HK-2 (cell line): ENCODE measurements at regions not wholly inside any gene's neighbourhood (a gene's known extent, or its start where the extent isn't known, plus 50 kb on each side); places are given as distances from the start of the nearest gene placed in this dataset.
"Not testable (repeated sequence)": the region's sequence is repeated elsewhere in the genome, so short reads cannot be mapped to it uniquely, and the experiment has no call there.

Experiments
- DNase-seq: peaks from one replicate; pipeline ENCODE4 v3.0.0-alpha.2; 2018; ENCODE audit not compliant: unreplicated experiment

DNA sequence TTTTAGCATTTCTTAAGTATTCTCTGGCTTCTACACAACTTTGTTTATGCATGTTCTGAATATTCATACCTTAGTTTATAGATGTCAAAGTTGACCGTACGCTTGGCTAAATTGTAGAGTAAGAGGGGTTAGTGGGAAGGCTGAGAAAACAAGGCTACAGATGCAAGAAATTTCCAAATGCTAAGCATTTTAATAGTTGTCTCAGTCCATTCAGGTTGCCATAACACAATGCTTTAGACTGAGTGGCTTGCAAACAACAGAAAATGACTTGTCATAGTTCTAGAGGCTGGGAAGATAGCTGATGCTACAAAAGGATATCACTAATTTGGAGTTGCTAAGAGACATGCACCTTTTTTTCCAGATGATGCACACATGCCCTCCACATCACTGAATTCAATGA is 53.0 kb upstream of the C1QTNF3 start:
- DNase-seq, result not testable (repeated sequence)

DNA sequence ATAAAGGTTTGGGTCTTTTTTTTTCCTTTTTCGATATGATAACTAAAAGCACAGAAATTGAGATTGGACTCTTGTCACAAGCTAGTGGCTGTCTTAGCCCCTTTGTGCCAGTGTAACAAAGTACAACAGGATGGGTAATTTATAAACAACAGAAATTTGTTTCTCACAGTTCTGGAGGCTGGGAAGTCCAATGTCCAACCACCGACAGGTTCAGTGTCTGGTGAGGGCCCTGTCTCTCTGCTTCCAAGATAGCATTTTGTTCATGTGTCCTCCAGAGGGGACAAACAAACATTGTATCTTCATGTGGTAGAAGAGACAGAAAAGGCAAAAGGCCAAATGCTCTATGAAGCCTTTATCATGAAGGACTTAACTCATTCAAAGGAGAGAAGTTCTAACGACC is 56.9 kb upstream of the C1QTNF3 start:
- DNase-seq, result not testable (repeated sequence)

DNA sequence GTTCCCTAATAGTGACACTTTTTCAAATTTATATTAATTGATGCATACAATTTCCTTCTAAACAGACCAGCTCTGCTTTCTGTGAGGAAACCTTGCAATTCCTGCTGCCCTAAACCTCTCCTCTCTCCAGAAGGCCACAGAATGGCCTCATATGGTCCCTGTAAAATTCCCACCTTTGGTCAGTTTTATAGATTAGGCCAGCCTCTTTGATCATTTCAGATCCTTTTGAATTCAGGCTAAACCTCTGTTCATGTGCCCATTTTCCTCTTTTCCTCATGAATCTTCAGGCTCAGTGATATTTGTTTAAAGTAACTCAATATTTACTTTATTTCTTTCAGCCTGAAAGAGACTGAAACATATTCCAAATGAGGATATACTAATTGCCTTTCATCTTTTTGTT is 58.6 kb upstream of the C1QTNF3 start:
- not testable (repeated sequence) for DNase-seq

DNA sequence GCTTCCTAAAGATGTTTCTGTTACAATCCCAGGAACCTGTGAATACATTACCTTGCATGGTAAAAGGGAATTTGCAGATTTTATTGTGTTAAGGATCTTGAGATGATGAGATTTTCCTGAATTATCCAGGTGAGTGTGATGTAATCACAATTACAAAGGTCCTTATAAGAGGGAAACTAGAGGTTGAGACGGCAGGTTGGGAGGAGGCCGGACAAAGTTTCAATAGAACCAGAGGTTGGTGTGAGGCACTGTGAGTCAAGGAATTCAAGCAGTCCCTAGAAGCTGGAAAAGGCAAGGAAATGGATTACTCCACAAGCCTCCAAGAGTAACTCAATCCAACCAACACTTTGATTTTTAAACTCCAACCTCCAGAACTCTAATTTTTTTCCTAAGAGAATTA is 65.9 kb upstream of the C1QTNF3 start:
- DNase-seq, result not testable (repeated sequence)

DNA sequence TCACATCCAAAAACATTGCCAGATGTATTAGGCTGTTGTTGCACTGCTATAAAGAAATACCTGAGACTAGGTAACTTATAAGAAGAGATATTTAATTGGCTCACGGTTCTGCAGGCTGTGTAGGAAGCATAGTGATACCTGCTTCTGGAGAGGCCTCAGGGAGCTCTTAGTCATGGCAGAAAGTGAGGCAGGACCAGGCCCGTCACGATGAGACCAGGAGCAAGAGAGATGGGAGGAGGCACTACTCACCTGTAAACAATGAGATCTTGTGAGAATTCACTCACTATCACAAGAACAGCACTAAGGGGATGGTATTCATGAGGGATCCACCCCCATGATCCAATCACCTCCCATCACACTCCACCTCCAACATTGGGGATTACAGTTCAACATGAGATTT is 81.3 kb upstream of the C1QTNF3 start:
- DNase-seq, result not testable (repeated sequence)

DNA sequence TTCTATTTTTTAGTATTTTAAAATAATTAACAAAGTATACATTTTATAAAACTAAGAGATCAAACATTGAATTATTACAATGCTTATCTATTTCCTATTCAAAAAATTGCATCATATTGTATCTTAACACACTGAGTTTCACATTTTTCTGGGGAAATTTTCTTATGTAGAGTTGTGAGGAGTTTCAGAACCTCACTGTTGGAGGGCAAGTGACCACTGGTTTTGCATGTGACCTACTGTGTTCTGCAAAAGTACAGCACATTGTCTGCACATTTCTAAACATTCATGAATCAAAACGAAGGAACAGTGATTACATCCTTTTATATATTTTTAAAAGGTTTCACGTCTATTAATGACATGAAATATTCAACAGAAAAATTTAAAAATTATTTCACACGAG is 82.3 kb upstream of the C1QTNF3 start:
- not testable (repeated sequence) for DNase-seq

DNA sequence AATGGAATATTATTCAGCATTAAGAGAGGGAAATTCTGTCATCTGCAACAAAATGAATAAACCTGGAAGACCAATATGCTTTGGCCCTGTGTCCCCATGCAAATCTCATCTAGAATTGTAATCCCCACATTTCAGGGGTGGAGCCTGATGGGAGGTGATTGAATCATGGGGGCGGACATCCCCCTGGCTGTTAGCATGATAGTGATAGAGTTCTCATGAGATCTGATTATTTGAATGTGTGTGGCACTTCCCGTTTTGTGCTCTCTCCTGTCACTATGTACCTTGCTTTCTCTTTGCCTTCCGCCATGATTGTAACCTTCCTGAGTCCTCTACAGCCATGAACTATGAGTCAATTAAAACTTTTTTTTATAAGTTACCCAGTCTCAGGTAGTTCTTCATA is 83.7 kb upstream of the C1QTNF3 start:
- not testable (repeated sequence) for DNase-seq

DNA sequence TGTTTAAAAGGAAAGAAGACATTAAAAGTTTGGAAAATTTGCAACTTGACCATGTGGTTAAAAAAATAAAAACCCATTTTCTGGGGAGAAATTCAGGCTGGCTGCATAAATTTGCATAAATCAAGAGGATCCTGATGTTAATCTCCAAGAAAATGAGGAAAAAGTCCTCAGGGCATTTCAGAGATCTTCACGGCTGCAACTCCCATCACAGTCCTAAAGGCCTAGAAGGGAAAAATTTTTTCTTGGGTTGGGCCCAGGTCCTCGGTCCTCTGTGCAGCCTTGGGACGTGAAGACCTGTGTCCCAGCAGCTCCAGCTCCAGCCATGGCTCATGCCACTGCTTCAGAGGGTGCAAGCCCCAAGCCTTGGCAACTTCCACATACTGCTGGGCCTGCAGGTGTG is 84.8 kb upstream of the C1QTNF3 start:
- not testable (repeated sequence) for DNase-seq

DNA sequence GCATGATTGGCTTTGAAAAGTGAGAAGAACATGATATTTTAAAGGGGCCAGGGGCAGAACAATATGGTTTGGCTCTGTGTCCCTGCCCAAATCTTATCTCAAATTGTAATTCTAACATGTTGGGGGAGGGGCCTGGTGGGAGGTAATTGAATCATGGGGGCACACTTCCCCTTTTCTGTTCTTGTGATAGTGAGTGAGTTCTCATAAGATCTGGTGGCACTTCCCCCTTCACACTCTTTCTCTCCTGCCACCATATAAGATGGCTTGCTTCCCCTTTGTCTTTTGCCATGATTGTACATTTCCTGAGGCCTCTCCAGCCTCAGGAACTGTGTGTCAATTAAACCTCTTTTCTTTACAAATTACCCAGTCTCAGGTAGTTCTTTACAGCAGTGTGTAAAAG is 85.9 kb upstream of the C1QTNF3 start:
- not testable (repeated sequence) for DNase-seq

DNA sequence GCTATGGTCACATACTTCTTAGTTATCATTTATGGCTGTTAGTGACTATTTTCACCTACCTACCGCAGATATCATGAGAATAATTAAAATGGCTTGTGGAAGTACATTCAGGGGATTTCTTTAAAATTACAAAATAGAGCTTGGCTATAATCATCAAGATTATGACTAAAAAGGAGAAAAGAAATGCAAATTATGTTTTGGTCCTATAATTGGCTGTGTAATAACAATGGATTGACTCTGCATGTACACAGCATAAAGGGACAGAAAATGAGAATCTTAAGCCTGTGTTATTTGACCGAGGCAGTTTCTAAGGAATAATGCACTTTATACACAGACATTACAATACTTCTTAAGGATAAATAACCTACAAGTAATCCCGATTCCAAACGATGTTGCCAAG is 112.0 kb upstream of the C1QTNF3 start:
- not testable (repeated sequence) for DNase-seq

DNA sequence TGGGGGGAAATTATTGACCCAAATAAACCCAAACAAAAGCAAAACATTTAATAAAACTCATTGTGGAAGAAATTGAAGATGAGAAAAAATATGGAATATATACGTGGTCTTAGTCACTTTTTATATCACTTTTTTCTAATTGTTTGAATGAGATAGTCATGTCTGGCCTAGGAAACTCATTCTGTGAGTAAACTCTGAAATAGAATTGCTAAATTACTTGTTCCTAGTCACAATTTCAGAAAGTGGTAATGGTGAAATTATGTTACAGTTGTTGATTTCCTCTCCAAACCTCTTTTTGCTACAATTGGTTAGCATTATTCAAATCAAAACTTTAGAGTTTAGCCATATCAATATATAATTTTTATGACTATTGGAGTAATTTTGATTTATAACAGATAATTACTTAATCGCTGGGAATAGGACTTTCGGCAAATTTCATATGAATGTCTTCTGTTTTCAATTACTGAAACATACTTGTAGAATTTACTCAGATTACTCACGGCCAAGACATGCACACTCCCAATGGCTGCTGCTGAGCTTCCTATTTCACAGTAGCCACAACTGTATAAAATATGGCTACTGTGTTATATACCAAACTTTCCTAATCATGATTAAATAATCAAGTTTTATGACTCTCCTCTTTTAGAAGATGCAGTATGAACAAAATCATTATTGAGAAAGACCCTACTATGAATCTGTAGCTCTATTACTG is 113.8 kb upstream of the C1QTNF3 start:
- not testable (repeated sequence) for DNase-seq

DNA sequence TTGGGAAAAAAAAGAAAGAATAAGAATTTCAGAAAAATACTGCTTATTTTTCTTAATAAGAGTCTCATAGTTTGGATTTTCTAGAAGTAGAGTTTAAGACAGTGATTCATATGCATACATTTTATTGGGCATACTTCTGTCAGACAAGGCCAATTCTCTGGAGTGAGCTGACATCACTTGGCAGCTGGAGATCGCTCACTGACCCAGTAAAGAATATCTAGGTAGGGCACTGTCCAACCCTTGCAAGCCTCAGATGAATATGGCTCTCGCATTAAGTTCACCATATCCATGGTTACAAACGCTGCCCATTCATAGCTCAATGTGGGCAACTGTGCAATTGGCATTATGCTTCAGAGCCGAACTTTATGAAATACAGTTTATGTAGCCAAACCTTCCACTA is 117.9 kb upstream of the C1QTNF3 start:
- DNase-seq, result not testable (repeated sequence)

DNA sequence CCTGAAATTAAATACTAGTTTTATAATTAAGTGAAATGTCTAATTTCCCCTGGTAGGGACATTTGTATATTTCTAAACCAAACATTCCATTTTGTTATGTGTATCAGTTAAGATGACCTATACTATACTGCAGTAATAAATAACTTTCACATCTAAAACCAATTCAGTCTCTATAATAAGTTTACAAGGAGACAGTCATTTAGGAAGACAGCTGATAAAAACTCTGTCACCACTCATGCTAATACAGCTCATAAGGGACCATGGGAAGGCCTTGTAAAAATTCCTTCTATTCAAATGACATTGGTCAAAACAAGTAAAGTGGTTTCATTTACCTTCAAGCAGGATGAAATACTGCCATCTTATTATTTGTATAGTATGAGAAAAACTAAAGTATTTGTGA is 128.4 kb upstream of the C1QTNF3 start:
- DNase-seq, result not testable (repeated sequence)

DNA sequence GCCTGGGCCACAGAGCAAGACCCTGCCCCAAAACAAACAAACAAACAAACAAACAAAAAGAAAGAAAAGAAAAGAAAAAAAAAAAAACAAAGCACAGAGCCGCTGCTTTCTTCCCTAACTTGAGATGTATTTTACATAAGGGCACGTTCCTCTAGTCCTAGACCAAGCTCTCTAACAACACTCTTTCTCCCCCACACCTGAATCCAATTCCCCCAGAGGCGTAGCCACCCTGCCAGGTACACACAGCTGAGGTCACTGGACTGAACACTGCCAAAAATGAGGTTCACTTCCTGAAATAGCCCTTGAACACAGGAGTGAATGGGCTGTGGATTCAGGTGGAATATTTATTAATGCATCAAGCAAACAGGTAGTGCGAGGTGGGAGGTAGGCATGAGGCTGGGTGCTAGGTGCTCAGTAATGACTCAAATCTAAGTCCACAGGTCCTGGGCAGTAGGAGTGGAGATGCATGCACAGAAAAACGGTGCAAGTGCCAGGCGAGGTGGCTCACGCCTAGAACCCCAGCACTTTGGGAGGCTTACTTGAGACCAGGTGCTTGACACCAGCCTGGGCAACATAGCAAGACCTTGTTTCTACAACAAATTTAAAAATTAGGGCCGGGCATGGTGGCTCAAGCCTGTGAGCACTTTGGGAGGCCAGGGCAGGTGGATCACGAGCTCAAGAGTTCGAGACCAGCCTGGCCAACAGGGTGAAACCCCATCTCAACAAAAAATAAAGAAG is 136.6 kb upstream of the C1QTNF3 start:
- not testable (repeated sequence) for DNase-seq

DNA sequence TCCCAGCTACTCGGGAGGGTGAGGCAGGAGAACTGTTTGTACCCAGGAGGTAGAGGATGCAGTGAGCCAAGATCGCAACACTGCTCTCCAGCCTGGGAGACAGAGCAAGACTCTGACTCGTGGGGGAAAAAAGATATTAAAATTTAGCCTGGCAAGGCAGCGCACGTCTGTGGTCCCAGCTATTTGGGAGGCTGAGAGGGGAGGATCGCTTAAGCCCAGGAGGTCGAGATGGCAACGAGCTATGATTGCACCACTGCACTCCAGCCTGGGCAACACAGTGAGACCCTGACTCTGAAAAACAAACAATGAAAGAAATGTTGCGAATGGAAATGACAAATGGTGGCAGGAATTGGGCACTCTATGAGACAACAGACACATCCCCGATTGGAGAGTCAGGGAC is 137.2 kb upstream of the C1QTNF3 start:
- not testable (repeated sequence) for DNase-seq

DNA sequence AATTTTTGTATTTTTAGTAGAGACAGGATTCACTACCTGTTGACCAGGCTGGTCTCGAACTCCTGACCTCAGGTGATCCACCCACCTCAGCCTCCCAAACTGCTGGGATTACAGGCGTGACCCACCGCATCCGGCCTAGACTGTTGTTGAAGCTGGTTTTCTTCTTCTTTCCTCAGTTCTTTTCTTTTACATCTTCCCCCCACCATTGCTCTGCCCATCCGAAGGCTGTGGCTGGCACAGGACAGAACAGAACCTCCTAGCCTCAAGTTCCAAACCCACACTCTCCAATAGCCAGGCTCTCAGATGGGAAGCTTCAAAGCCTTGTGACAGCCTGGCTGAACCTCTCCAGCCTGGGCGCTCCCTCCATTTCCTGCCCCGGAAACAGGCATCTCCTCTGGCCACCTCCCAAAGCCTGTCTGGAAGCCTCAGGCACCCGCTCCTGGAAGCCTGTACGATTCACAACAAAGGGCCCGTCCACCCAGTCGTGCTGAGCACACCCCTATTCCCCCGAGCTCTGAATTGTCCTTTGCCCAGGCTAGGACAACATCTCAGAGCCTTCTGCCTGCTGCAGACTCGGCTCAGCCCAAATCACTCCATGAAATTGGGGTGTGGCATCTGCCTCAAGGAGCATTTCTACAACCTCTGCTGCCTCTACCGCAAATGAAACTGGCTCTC is 138.1 kb upstream of the C1QTNF3 start:
- not testable (repeated sequence) for DNase-seq

DNA sequence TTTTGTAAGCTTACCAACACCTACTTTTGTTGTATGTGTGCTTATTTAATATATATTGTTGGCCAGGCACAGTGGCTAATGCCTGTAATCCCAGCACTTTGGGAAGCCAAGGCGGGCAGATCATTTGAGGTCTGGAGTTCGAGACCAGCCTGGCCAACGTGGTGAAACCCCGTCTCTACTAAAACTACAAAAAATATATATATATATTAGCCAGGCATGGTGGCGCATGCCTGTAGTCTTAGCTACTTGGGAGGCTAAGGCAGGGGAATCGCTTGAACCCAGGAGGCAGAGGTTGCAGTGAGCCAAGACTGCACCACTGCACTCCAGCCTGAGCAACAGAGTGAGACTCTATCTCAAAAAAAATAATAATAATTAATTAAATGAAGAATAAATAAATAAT is 142.0 kb upstream of the C1QTNF3 start:
- DNase-seq, result not testable (repeated sequence)

DNA sequence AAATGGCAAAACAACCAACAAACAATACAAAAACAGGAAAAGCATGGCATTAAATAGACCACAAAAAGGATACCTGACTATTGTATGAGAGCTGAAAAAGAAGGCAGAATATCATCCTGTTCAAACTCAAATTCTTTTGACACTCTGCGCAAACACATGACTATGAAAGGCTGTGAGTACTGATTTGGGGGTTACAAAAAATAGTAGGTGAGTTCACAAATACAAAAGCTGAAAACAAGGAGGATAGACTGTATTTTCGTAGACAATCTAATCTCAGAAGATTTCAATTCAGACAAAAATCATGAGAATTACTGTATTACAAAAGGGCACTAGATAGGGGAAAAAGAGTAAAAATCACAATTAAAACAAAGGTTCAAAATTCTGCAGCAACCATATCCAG is 142.6 kb upstream of the C1QTNF3 start:
- DNase-seq, result not testable (repeated sequence)

DNA sequence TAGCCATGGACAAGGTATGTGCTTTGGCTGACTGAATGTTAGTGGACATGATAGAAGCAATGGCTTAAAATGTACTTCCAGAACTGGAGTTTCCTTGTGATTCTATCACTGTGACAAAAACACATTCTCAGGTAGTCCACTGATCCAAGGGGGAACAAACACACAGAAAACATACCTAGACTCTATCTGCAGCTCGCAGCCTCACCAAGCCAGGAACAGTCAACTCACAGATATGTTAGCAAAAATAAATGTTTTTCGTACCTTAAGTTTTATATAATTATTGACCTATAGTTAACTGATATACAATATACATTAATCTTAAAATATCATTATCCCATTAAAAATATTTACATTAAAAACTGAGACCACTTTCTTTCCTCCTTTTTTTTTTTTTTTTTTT is 143.1 kb upstream of the C1QTNF3 start:
- DNase-seq, result not testable (repeated sequence)

DNA sequence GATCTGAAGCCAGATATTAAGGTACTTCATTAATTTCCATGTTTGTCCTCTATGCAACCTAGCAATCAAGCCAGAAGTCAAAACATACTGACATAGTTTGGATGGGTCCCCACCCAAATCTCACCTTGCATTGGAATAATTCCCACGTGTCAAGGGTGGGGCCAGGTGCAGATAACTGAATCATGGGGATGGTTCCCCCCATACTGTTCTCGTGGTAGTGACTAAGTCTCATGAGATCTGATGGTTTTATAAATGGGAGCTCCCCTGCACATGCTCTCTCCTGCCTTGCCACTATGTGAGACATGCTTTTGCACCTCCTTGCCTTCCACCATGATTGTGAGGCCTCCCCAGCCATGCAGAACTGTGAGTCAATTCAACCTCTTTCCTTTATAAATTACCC is 143.9 kb upstream of the C1QTNF3 start:
- not testable (repeated sequence) for DNase-seq

DNA sequence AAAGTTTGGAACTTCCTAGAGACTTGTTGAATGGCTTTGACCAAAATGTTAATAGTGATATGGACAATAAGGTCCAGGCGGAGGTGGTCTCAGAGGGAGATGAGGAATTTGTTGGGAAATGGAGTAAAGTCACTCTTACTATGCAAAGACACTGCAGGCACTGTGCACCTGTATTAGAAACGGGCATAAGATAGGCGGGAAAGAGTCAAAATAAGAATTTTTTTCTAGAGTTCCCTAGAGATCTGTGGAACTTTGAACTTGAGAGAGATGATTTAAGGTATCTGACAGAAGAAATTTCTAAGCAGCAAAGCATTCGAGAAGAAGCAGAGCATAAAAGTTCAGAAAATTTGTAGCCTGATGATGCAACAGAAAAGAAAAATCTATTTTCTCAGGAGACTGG is 144.4 kb upstream of the C1QTNF3 start:
- not testable (repeated sequence) for DNase-seq

DNA sequence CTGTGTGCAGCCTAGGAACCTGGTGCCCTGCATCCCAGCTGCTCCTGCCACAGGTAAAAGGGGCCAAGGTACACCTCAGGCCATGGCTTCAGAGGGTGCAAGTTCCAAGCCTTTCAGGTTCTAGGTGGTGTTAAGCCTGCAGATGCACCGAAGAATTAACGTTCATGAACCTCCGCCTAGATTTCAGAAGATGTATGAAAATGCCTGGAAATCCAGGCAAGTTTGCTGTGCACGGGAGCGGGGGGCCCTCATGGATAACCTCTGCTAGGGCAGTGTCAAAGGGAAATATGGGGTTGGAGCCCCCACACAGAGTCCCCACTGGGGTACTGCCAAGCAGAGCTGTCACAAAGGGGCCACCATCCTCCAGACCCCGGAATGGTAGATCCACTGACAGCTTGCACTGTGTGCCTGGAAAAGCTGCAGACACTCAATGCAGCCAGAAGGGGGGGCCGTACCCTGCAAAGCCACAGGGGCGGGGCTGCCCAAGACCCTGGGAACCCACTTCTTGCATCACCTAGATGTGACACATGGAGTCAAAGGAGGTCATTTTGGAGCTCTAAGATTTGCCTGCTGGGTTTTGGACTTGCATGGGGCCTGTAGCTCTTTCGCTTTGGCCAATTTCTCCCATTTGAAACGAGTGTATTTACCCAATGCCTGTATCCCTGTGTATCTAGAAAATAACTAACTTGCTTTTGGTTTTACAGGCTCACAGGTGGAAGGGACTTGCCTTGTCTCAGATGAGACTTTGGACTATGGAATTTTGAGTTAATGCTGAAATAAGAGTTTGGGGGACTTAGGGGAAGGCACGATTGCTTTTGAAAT is 145.2 kb upstream of the C1QTNF3 start:
- DNase-seq, result peak; percentile 10
